GM23338 (cell line): ENCODE measurements at regions not wholly inside any gene's neighbourhood (a gene's known extent, or its start where the extent isn't known, plus 50 kb on each side); places are given as distances from the start of the nearest gene placed in this dataset.

Experiments
- ATAC-seq: fragments of 200-7000 bp; cut with Tn5 transposase; 3 replicates; pipeline ENCODE4 v1.9.1; 2020
- DNase-seq: peaks from one replicate; pipeline ENCODE4 v3.0.0-alpha.2; 2015; ENCODE audit warnings: low spot score
- H2AFZ ChIP-seq: fragments of 200-600 bp; sonication (generic); 2 replicates; pipeline ENCODE4 v1.8.0; 2016; ENCODE audit warnings: antibody characterized with exemption, mild to moderate bottlenecking, moderate library complexity
- H3F3A ChIP-seq: fragments of 200-600 bp; sonication (generic); replicated peaks from 2 replicates; pipeline ENCODE4 v1.8.0; 2017; ENCODE audit warnings: antibody characterized with exemption, mixed run types, low read depth
- H3K27ac ChIP-seq: fragments of 200-600 bp; sonication (generic); 2 replicates; pipeline ENCODE4 v1.6.1; 2016; ENCODE audit warnings: low read depth
- H3K27me3 ChIP-seq: fragments of 200-600 bp; sonication (generic); 2 replicates; pipeline ENCODE4 v1.8.0; 2016; ENCODE audit warnings: mild to moderate bottlenecking, mixed run types, moderate library complexity; ENCODE audit not compliant: insufficient read depth
- H3K36me3 ChIP-seq: fragments of 200-600 bp; sonication (generic); 2 replicates; pipeline ENCODE4 v1.8.0; 2016; ENCODE audit warnings: mild to moderate bottlenecking; ENCODE audit not compliant: insufficient read depth
- H3K4me1 ChIP-seq: fragments of 200-600 bp; sonication (generic); 2 replicates; pipeline ENCODE4 v1.8.0; 2016; ENCODE audit warnings: mild to moderate bottlenecking, moderate library complexity; ENCODE audit not compliant: insufficient read depth
- H3K4me2 ChIP-seq: fragments of 200-600 bp; sonication (generic); 2 replicates; pipeline ENCODE4 v1.7.1; 2017; ENCODE audit warnings: mixed run types
- H3K4me3 ChIP-seq: fragments of 200-600 bp; sonication (generic); 2 replicates; pipeline ENCODE4 v1.6.1; 2016; ENCODE audit warnings: mixed run types
- H3K79me2 ChIP-seq: fragments of 200-600 bp; sonication (generic); replicated peaks from 2 replicates; pipeline ENCODE4 v1.8.0; 2017; ENCODE audit warnings: mild to moderate bottlenecking; ENCODE audit not compliant: insufficient read depth
- H3K9me2 ChIP-seq: fragments of 200-600 bp; sonication (generic); 2 replicates; pipeline ENCODE4 v1.8.0; 2017; ENCODE audit not compliant: insufficient read depth
- H4K20me1 ChIP-seq: fragments of 200-600 bp; sonication (generic); replicated peaks from 2 replicates; pipeline ENCODE4 v1.8.0; 2017; ENCODE audit warnings: mild to moderate bottlenecking; ENCODE audit not compliant: insufficient read depth
- H3K27ac Mint-ChIP-seq: 2 replicates; pipeline ENCODE4 v1.8.0; 2020; ENCODE audit warnings: inconsistent platforms, mild to moderate bottlenecking, moderate library complexity, mixed read lengths
- H3K27me3 Mint-ChIP-seq: 3 replicates; pipeline ENCODE4 v1.8.0; 2022; ENCODE audit warnings: low read depth, mild to moderate bottlenecking, moderate library complexity, mixed read lengths, inconsistent platforms; ENCODE audit not compliant: insufficient read depth, poor library complexity
- H3K36me3 Mint-ChIP-seq: 3 replicates; pipeline ENCODE4 v1.8.0; 2021; ENCODE audit warnings: low read depth, mild to moderate bottlenecking, inconsistent platforms, moderate library complexity, mixed read lengths
- H3K4me1 Mint-ChIP-seq: 3 replicates; pipeline ENCODE4 v1.8.0; 2020; ENCODE audit warnings: mild to moderate bottlenecking, inconsistent platforms, mixed read lengths
- H3K4me3 Mint-ChIP-seq: 3 replicates; pipeline ENCODE4 v1.8.0; 2021; ENCODE audit warnings: moderate library complexity, mild to moderate bottlenecking, inconsistent platforms, mixed read lengths
- H3K9me3 Mint-ChIP-seq: 3 replicates; pipeline ENCODE4 v1.8.0; 2020; ENCODE audit warnings: moderate library complexity, mild to moderate bottlenecking, inconsistent platforms, mixed read lengths
- CREB1 ChIP-seq: fragments of 250-450 bp; sonication (Bioruptor Pico); IDR thresholded peaks from 2 replicates; pipeline ENCODE4 v1.5.0; 2020; ENCODE audit warnings: low read depth, mild to moderate bottlenecking, moderate library complexity
- CTCF ChIP-seq, 2 experiments: fragments of 200-600 bp in 1 of 2; sonication (generic) in 1 of 2; conservative IDR thresholded peaks; 2 replicates each; pipeline versions ENCODE4 v1.5.1 to v1.6.1; 2016 to 2017; ENCODE audit warnings: antibody characterized with exemption in 2 of 2, low read depth in 2 of 2, mild to moderate bottlenecking in 2 of 2, moderate library complexity in 1 of 2
- ETS1 ChIP-seq: IDR thresholded peaks from 2 replicates; pipeline ENCODE4 v1.6.1; 2016; ENCODE audit warnings: antibody characterized with exemption
- EZH2 ChIP-seq: fragments of 200-600 bp; sonication (generic); IDR thresholded peaks from one replicate; pipeline ENCODE4 v1.8.0; 2017; ENCODE audit warnings: antibody characterized with exemption, mild to moderate bottlenecking, low read depth; ENCODE audit not compliant: unreplicated experiment
- EZH2phosphoT487 ChIP-seq: fragments of 200-600 bp; sonication (generic); IDR thresholded peaks from one replicate; pipeline ENCODE4 v1.8.1; 2018; ENCODE audit warnings: antibody characterized with exemption; ENCODE audit not compliant: unreplicated experiment
- JUNB ChIP-seq: IDR thresholded peaks from one replicate; pipeline ENCODE4 v1.6.1; 2016; ENCODE audit warnings: antibody characterized with exemption; ENCODE audit not compliant: unreplicated experiment
- NANOG ChIP-seq: IDR thresholded peaks from 2 replicates; pipeline ENCODE4 v1.6.1; 2016; ENCODE audit warnings: antibody characterized with exemption, borderline replicate concordance
- POLR2AphosphoS5 ChIP-seq: IDR thresholded peaks from 2 replicates; pipeline ENCODE4 v1.6.1; 2016; ENCODE audit warnings: antibody characterized with exemption, low read depth
- REST ChIP-seq: IDR thresholded peaks from one replicate; pipeline ENCODE4 v1.6.1; 2018; ENCODE audit warnings: antibody characterized with exemption; ENCODE audit not compliant: unreplicated experiment
- STAT1 ChIP-seq: IDR thresholded peaks from one replicate; pipeline ENCODE4 v1.6.1; 2016; ENCODE audit warnings: antibody characterized with exemption; ENCODE audit not compliant: unreplicated experiment
- ZNF114 ChIP-seq: fragments of 250-450 bp; sonication (Bioruptor Pico); IDR thresholded peaks from 2 replicates; pipeline ENCODE4 v1.5.0; 2020; ENCODE audit warnings: mild to moderate bottlenecking, moderate library complexity
- ZNF331 ChIP-seq: fragments of 250-450 bp; sonication (Bioruptor Pico); IDR thresholded peaks from 2 replicates; pipeline ENCODE4 v1.5.0; 2020; ENCODE audit warnings: low read depth, mild to moderate bottlenecking, moderate library complexity
- ZNF462 ChIP-seq: fragments of 250-450 bp; sonication (Bioruptor Pico); IDR thresholded peaks from 2 replicates; pipeline ENCODE4 v1.5.0; 2020; ENCODE audit warnings: mild to moderate bottlenecking, moderate library complexity

- TF ChIP-seq JUNB (no peak), EZH2 (no peak), ZNF114 (no peak), ZNF462 (no peak), STAT1 (no peak), ZNF331 (no peak), CREB1 (CRISPR knock-in tag) (no peak), ETS1 (no peak), EZH2phosphoT487 (no peak), REST (no peak), CTCF (conservative IDR thresholded peaks at IDR 0.05; ENCODE audit: low read depth in 2 of 2) (no peak), POLR2AphosphoS5 (no peak), NANOG (no peak)
- H3K4me1 Mint-ChIP-seq: peaks cover 5% of the 10 kb centered on the region; the same call in 2 of the 3 replicates
- no peaks in the 10 kb centered on the region for H3K36me3 ChIP-seq
- H3K27me3 Mint-ChIP-seq: no peaks in the 10 kb centered on the region
- no peaks in the 10 kb centered on the region for H4K20me1 ChIP-seq
- no peak overlapping the region for H3K4me2 ChIP-seq
- H3K9me3 Mint-ChIP-seq: no peaks in the 10 kb centered on the region
- no peaks in the 10 kb centered on the region for H3K4me1 ChIP-seq
- H3K27me3 ChIP-seq: no peaks in the 10 kb centered on the region
- no peaks in the 10 kb centered on the region for H3F3A ChIP-seq
- H3K9me2 ChIP-seq: no peaks in the 10 kb centered on the region
- no peaks in the 10 kb centered on the region for H3K79me2 ChIP-seq
- ATAC-seq: no peak
- no peak overlapping the region for H2AFZ ChIP-seq
- H3K4me3 Mint-ChIP-seq: no peak overlapping the region
- H3K4me3 ChIP-seq: no peak overlapping the region
- H3K36me3 Mint-ChIP-seq: no peaks in the 10 kb centered on the region
- H3K27ac Mint-ChIP-seq: no peak overlapping the region
- no peak overlapping the region for H3K27ac ChIP-seq
- DNase-seq: no peak
Observed at GRCh38 chr6:99111590-99111989, 163.8 kb upstream of the FBXL4 start.
